HG03045 (cell line): ENCODE measurements at regions not wholly inside any gene's neighbourhood (a gene's known extent, or its start where the extent isn't known, plus 50 kb on each side); places are given as distances from the start of the nearest gene placed in this dataset.

Experiments
- ATAC-seq: cut with Tn5 transposase; IDR thresholded peaks from one replicate; pipeline ENCODE4 v1.9.1; 2021; ENCODE audit warnings: mild to moderate bottlenecking, moderate library complexity; ENCODE audit not compliant: unreplicated experiment

GRCh38 chr13:78428646-78429045 is 174.7 kb downstream of the POU4F1 start:
- ATAC-seq, result no peak

DNA sequence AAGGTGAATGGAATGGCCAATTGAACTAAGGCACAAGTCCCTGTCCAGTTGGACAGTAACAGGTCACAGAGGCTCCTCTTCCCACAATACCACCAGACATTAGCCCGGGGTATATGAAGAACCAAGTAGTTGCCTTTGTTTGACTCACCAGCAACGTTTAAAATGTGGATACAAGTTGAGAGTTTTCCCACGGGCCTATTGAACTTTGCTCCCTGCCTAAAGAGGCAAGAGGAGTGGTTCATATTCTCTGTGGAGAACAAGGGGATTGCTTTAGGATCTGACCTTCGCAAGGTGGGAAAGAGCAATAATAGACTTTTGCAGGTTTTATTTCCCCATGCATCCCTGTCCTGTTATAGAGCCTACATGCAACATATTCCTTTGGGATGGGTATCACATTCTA is 177.2 kb downstream of the POU4F1 start:
- ATAC-seq, result no peak

DNA sequence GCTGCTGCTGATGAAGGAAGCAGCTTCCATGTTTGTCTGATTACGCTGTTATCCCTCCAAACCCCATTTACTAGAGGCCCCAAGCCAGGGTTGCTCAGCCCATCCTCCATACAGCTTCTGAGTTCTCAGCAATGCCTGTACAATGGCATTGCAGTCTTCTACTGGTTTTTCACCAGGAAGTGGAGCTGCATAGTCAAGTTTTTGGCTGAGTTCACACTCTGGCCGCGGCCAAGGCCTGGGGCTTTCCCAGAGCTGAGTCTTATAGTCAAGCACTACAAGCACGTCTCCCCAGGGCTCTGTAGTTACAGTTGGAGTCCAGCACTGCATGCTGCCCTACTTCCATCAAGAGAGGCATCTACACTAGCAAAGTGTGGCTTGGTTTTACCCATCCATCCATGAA is 182.5 kb downstream of the POU4F1 start:
- peak; percentile 72 for ATAC-seq

DNA sequence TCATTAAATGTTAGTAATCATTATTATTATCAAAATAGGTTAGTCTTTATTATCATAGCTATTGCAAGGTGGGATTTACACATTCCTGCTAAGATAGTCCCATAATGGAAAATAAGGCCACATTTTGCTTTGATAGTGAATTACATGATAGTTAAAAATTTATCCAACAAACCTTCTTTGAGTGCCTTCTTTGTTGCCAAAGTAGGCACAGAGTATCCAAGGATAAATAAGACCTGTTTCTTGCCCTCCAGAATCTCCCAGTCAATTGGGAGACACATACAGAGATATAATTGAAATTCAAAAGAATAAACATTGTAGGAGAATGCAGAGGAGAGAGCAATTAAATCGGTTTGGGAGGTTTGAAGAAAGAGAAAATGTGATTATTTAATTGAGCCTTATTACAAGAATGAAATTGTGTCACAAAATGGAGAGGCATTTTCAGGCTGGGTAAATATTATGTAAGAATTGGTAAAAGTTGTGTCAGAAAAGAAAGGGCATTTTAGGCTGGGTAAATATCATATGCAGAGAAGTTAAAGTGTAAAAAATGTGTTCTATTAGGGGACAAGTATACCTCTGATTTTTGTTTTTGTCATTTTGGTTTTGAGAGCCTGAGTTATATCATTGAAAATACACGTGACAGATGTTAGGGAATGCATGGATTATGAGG is 189.3 kb downstream of the POU4F1 start:
- ATAC-seq, result no peak

GRCh38 chr13:78410847-78411246 is 192.5 kb downstream of the POU4F1 start:
- no peak for ATAC-seq

DNA sequence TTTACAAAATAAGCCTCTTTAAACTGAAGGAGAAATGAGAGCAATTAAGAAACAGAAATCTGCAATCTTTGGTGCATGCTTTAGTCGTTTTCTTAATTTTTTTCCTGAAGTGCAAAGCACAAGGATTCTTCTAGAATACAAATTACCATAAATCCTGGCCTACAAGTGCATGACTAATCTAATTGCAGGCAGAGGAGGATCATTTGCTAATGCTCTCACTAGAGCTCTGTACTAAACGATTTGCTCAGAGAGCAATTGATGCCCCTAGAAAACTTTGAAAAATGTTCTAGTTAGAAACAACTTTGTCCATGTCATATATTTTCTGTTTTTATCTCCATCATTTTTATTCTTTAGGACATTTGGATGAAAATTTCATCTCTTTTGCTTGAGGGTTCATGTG is 193.2 kb downstream of the POU4F1 start:
- ATAC-seq, result no peak

- ATAC-seq, result peak; percentile 58
Measured at GRCh38 chr13:78409172-78409571, 194.2 kb downstream of the POU4F1 start.

GRCh38 chr13:78404846-78405360 is 198.4 kb downstream of the POU4F1 start:
- ATAC-seq, result no peak

- no peak for ATAC-seq
Measured at GRCh38 chr13:78402708-78403400, 200.5 kb downstream of the POU4F1 start.

GRCh38 chr13:78401873-78402707 is 201.3 kb downstream of the POU4F1 start:
- ATAC-seq, result no peak

DNA sequence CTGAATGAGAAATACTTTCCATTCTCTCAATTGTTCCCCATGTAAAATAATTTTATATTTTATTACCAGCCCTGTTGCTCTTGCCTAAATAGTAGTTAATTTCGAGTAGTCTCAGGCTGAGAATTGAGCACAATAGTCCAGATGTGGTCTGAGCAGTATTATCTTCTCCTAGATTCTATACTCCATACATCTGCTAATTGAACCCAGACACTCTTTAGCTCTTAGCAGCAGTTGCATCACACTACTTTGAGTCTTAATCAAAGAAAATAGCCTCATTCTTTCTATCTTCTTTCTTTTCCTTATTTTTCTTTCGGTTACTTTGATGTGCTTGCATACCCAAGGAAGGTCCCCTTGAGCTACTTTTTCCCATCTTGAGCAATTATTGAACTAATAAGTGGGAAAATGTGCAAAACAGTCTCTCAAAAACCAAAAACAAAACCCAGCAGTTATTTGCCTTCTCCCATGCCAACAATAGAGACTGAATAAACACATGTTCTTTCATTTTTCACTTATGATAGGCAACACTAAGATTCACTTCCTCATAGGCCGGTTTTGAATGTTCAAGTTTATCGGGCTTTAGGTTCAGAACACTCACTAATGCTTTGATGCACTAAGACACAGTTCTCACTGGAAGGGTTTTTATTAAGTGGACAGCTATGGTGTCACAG is 204.5 kb downstream of the POU4F1 start:
- peak; percentile 94 for ATAC-seq

DNA sequence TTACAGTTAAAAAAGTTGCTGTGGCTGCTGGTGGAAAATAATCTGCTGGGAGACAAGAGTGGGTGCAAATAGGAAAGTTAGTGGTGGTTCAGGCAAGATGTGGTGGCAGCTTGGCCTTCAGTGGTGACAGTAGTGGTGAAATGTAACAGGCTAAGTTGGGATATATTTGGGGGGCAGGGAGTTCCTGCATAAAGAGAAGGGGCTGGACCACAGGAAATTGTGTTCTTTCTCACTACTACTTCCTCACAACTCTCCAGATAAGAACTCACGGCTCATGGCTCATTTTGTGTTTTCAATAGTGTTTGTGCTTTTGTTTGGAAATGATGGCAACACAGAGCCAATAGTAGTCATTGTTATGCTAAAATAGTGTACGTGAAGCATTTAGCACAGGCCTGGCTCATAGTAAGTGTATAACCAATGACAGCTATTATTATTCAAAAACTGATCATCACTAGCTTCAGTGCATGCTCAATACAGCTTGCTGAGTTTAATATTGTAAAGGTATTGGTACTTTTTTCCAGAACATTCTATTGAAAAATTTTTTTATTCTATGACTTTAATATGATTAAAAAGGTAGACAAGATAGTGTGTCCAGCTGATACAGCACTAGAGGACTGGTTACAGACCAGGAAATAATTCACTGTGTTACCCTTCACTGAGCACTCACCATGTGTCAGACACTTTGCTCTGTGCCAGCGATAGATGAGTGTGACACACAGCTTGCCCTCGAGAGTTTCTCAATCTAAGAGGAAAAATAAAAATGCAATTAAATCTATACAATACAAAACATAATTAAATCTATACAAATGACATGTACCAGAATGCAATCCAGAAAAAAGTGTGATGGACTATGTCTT is 209.8 kb downstream of the POU4F1 start:
- no peak for ATAC-seq

DNA sequence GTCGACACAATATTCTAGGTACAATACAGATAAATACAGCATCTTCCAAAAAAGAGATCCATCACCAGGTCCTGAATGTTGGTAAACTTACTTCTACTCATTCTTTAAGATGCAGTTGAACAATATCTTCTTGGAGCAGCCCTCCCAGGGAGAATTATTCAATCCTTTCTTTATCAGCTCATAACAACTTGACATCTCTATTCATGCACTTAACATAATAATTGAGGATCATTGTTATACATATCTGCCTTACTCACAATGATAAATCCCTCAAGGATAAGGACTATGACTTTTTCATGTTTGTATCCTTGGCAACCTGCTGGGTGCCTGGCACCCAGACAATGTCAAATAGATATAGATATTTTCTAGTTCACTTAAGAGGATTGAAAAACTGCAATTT is 219.5 kb downstream of the POU4F1 start:
- no peak for ATAC-seq

- ATAC-seq, result no peak
Measured at GRCh38 chr13:78383071-78383484, 220.3 kb downstream of the POU4F1 start.

DNA sequence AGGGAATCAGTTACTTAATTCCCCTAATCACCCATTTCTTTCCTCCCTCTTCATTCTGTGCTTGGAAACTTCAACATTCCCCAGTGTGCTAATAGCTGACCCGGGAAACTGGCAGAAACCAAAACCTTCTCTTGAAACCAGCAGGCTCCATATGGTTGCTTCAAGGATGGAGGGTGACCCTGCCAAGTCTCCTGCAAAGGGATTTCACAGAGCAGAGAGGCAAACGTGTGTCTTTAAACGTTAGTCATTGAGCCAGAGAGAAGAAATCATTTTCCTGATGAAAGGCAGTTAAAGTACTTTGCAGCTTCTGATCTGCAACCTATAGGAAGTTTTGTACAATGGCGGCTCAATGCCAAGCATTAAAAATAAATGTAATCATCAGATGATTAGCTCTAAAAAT is 220.9 kb downstream of the POU4F1 start:
- ATAC-seq, result no peak

DNA sequence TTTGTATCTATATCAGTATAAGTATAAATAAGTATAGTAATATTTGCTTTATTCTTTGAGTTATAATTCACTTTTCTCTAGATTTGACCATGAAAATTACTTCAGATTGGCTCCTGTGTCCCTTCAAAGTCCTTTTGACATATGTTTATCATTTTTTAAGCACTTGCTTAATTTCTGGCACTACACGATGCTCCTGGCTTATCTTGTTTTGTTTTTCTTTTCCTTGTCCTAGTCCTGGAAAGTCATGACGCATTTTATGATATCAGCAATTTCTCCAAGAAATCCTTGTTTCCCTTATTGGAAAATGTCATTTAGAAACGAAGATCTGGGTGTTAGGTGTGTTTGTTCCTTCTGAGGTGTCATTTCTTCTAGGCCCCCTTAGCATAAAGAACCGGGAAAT is 226.5 kb downstream of the POU4F1 start:
- no peak for ATAC-seq

DNA sequence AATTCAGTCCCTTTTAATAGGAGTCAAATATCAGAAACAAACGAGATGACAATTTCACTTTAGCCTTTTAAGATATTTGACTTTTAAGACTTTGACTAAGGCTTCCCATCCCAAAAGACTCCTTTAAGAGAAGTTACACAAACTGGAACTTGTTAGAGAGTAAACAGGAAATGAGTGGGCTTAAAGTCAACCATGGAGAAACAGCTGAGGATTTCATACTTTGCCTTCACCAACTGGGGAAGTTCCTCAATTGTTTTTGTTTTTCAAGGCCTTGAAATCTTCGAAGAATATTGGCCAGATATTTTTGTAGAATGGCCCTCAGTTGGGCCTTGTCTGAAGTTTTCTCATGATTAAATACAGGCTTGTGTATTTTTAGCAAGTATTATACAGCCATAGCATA is 227.3 kb downstream of the POU4F1 start:
- no peak for ATAC-seq

DNA sequence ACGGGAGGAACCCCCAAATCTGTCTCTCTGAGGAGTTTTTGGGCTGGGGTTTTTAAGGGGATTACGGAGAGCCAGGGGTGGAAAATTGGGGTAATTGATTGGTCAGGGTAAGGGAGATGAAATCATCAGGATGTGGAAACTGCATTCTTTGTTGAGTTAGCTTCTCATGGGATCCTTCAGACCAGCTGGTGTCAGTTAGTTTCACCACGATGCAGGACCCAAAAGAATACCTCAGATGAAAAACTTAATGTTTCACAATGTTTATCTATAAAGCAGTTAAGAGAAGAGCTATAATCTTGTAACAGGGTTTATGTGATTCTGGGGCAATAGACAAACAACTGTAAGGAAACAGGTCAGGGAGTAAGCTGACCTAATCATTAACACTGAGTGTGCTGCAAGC is 230.8 kb downstream of the POU4F1 start:
- ATAC-seq, result no peak

GRCh38 chr13:78370231-78370630 is 233.1 kb downstream of the POU4F1 start:
- no peak for ATAC-seq

- no peak for ATAC-seq
Measured at GRCh38 chr13:78364711-78365110, 238.6 kb downstream of the POU4F1 start.
